A549 (cell line): ENCODE measurements at regions not wholly inside any gene's neighbourhood (a gene's known extent, or its start where the extent isn't known, plus 50 kb on each side); places are given as distances from the start of the nearest gene placed in this dataset.

ENCODE experiments used
- ATAC-seq, 2 experiments: fragments of 200-7000 bp in 1 of 2; fragments of >200 bp in 1 of 2; cut with Nextera tagmentation in 1 of 2; cut with Tn5 transposase in 1 of 2; 3 replicates each; pipeline versions ENCODE4 v1.8.0 to v1.9.1; 2018 to 2020; ENCODE audit warnings: mild to moderate bottlenecking in 1 of 2, moderate library complexity in 1 of 2
- CTCF ChIA-PET: fragments of 300-600 bp; sonication (Branson Sonifier 250); formaldehyde crosslinking; extraction: SDS; loops from one replicate; lab custom pipeline; 2021; ENCODE audit warnings: antibody characterized with exemption, inconsistent platforms; lab: Yijun Ruan, JAX
- POLR2A ChIA-PET: fragments of 350-600 bp; formaldehyde crosslinking; extraction: SDS; loops from one replicate; lab custom pipeline; 2021; ENCODE audit warnings: antibody characterized with exemption, inconsistent platforms; lab: Yijun Ruan, JAX
- DNase-seq, 2 experiments: peaks; one replicate each; pipeline versions ENCODE4 v3.0.0 to v3.0.0-alpha.2; 2011 to 2016; ENCODE audit warnings: low read depth in 1 of 2, low spot score in 1 of 2
- FAIRE-seq: peaks from 2 replicates; lab custom pipeline; 2011; peaks lifted over from hg19 to GRCh38; lab: Jason Lieb, UNC
- H3K27ac ChIP-seq, 2 experiments: fragments of >200 bp; sonication (Bioruptor Twin); formaldehyde crosslinking; 3 replicates each; pipeline ENCODE4 v1.5.1; 2016 to 2017
- H3K4me1 ChIP-seq: fragments of >200 bp; sonication (Bioruptor Twin); formaldehyde crosslinking; 3 replicates; pipeline ENCODE4 v1.6.1; 2016
- H3K4me2 ChIP-seq: fragments of >200 bp; sonication (Bioruptor Twin); formaldehyde crosslinking; 3 replicates; pipeline ENCODE4 v1.6.1; 2016
- H3K4me3 ChIP-seq: fragments of >200 bp; sonication (Bioruptor Twin); formaldehyde crosslinking; 3 replicates; pipeline ENCODE4 v1.5.1; 2016
- H3K9me3 ChIP-seq: fragments of >200 bp; sonication (Bioruptor Twin); formaldehyde crosslinking; 3 replicates; pipeline ENCODE4 v1.6.1; 2016
- BHLHE40 ChIP-seq: IDR thresholded peaks from 2 replicates; pipeline ENCODE4 v1.6.1; 2012; ENCODE audit warnings: low read depth, low read length, inconsistent platforms
- CBX8 ChIP-seq: fragments of 200-600 bp; sonication (generic); IDR thresholded peaks from 2 replicates; pipeline ENCODE4 v1.6.1; 2016
- CEBPB ChIP-seq, 2 experiments: fragments of >200 bp in 1 of 2; sonication (Bioruptor Twin) in 1 of 2; formaldehyde crosslinking in 1 of 2; IDR thresholded peaks; 2 replicates each; pipeline ENCODE4 v1.6.1; 2012 to 2016
- CHD2 ChIP-seq: fragments of 150-350 bp; IDR thresholded peaks from 2 replicates; pipeline ENCODE4 v1.6.1; 2014; ENCODE audit warnings: low read length; ENCODE audit not compliant: partially characterized antibody
- EHF ChIP-seq: fragments of 250-450 bp; sonication (Bioruptor Pico); IDR thresholded peaks from 2 replicates; pipeline ENCODE4 v1.5.0; 2020; ENCODE audit warnings: mild to moderate bottlenecking
- EHMT2 ChIP-seq: fragments of 200-600 bp; sonication (generic); IDR thresholded peaks from 2 replicates; pipeline ENCODE4 v1.6.1; 2016; ENCODE audit warnings: antibody characterized with exemption, low read depth, mild to moderate bottlenecking, moderate library complexity
- FOSL2 ChIP-seq, 2 experiments: fragments of 450-650 bp in 1 of 2; fragments of >200 bp in 1 of 2; sonication (Bioruptor Twin) in 1 of 2; formaldehyde crosslinking; IDR thresholded peaks; 2 replicates each; pipeline versions ENCODE4 v1.5.0 to v1.6.1; 2016 to 2020; ENCODE audit warnings: mild to moderate bottlenecking in 1 of 2, moderate library complexity in 1 of 2
- HOXA7 ChIP-seq: fragments of 250-450 bp; sonication (Bioruptor Pico); IDR thresholded peaks from 2 replicates; pipeline ENCODE4 v1.5.0; 2020; ENCODE audit warnings: mild to moderate bottlenecking, moderate library complexity
- HOXB5 ChIP-seq: fragments of 250-450 bp; sonication (Bioruptor Pico); IDR thresholded peaks from 2 replicates; pipeline ENCODE4 v1.5.0; 2020; ENCODE audit warnings: mild to moderate bottlenecking, moderate library complexity
- JUNB ChIP-seq: fragments of >200 bp; sonication (Bioruptor Twin); formaldehyde crosslinking; IDR thresholded peaks from 2 replicates; pipeline ENCODE4 v1.6.1; 2016
- KDM5A ChIP-seq: fragments of 200-600 bp; sonication (generic); IDR thresholded peaks from 2 replicates; pipeline ENCODE4 v1.6.1; 2016; ENCODE audit warnings: antibody characterized with exemption, mild to moderate bottlenecking
- MAFK ChIP-seq: fragments of 450-650 bp; IDR thresholded peaks from 2 replicates; pipeline ENCODE4 v1.6.1; 2014; ENCODE audit not compliant: partially characterized antibody
- NPAS2 ChIP-seq: fragments of 250-450 bp; sonication (Bioruptor Pico); IDR thresholded peaks from 2 replicates; pipeline ENCODE4 v1.8.0; 2022; ENCODE audit warnings: mild to moderate bottlenecking, moderate library complexity, borderline replicate concordance
- PHF8 ChIP-seq: fragments of 200-600 bp; sonication (generic); IDR thresholded peaks from 2 replicates; pipeline ENCODE4 v1.6.1; 2016; ENCODE audit warnings: low read depth, mild to moderate bottlenecking, antibody characterized with exemption, moderate library complexity, borderline replicate concordance
- POLR2A ChIP-seq: IDR thresholded peaks from 2 replicates; pipeline ENCODE4 v1.6.1; 2012; ENCODE audit warnings: mild to moderate bottlenecking, low read length
- RAD21 ChIP-seq, 2 experiments: fragments of >200 bp in 1 of 2; sonication (Bioruptor Twin) in 1 of 2; formaldehyde crosslinking in 1 of 2; IDR thresholded peaks in 1 of 2; conservative IDR thresholded peaks in 1 of 2; 2 replicates in 1 of 2; 3 replicates in 1 of 2; pipeline ENCODE4 v1.6.1; 2012 to 2018; ENCODE audit warnings: inconsistent platforms in 1 of 2
- RARB ChIP-seq: fragments of 250-450 bp; sonication (Bioruptor Pico); IDR thresholded peaks from 2 replicates; pipeline ENCODE4 v1.8.0; 2021; ENCODE audit warnings: mild to moderate bottlenecking, moderate library complexity
- RFX5 ChIP-seq: fragments of 450-650 bp; IDR thresholded peaks from 2 replicates; pipeline ENCODE4 v1.7.1; 2014; ENCODE audit warnings: antibody characterized with exemption, mild to moderate bottlenecking, moderate library complexity
- SMC3 ChIP-seq: fragments of >200 bp; sonication (Bioruptor Twin); formaldehyde crosslinking; IDR thresholded peaks from 3 replicates; pipeline ENCODE4 v1.6.1; 2018; ENCODE audit warnings: inconsistent platforms
- ZC3H11A ChIP-seq: fragments of 450-650 bp; IDR thresholded peaks from 2 replicates; pipeline ENCODE4 v1.6.1; 2014; ENCODE audit warnings: antibody characterized with exemption, mild to moderate bottlenecking
- ZSCAN20 ChIP-seq: fragments of 250-450 bp; sonication (Bioruptor Pico); IDR thresholded peaks from 2 replicates; pipeline ENCODE4 v1.8.0; 2022; ENCODE audit warnings: mild to moderate bottlenecking, moderate library complexity
- WGBS: methylation state at CpG from one replicate; pipeline ENCODE4 v1.1.6; 2017; ENCODE audit errors: missing lambda C conversion rate; 5-methylcytosine and 5-hydroxymethylcytosine counted together
- TF ChIP-seq, protein P1 (sequence below): fragments of 200-600 bp; sonication (generic); IDR thresholded peaks from 2 replicates; pipeline ENCODE4 v1.6.1; 2016; ENCODE audit warnings: antibody characterized with exemption, mild to moderate bottlenecking, moderate library complexity
- TF ChIP-seq, protein P2 (sequence below): fragments of >200 bp; sonication (Bioruptor Twin); formaldehyde crosslinking; IDR thresholded peaks from 2 replicates; pipeline ENCODE4 v1.6.1; 2016
- TF ChIP-seq, protein P3 (sequence below): IDR thresholded peaks from 2 replicates; pipeline ENCODE4 v1.6.1; 2012; ENCODE audit warnings: low read depth, borderline replicate concordance
- TF ChIP-seq, protein P4 (sequence below): fragments of >200 bp; sonication (Bioruptor Twin); formaldehyde crosslinking; IDR thresholded peaks from 3 replicates; pipeline ENCODE4 v1.6.1; 2016

DNA sequence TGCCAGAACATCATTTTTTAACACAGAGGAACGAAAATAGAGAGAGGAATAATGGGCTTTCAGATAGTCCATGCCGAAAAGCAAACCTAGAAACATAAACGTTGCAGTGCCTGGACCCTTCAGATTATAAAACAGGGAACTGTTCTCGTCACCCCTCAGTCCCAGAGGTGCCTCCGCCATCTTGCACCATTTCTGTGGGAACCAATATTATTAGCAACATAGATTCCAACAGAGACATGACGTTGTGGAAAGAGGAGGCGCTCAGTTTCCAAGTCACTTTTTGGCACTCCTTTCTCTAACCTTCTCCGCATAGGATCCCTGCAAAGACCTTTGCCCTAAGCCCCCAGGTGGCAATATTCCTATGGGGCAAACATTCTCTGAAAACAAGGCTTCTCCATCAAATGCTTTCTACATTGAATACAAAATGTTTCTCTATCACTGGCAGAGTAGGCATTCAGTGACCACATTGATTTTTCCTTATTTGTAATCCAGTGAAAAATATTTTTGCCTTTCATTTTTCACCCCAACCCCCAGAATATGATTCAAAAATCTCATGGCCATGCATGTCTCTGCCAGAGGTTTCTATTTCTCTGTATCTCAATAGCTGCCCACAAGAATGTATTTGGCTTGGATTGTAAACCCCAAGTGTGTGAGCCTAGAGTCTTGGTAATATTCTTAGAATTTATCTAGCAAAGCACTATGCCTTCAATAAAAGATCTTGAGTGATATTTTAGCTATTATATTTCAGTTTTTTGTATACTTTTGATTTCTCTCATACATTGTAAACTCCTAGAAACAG is 500.8 kb upstream of the WWC1 start:
- no peaks in the 10 kb centered on the region for H3K9me3 ChIP-seq
- CTCF ChIA-PET = no interaction called here
- TF ChIP-seq RAD21 (conservative IDR thresholded peaks at IDR 0.05 in 1 of 2, IDR thresholded peaks at IDR 0.05 in 1 of 2) = no peak
- TF ChIP-seq, protein P1, sequence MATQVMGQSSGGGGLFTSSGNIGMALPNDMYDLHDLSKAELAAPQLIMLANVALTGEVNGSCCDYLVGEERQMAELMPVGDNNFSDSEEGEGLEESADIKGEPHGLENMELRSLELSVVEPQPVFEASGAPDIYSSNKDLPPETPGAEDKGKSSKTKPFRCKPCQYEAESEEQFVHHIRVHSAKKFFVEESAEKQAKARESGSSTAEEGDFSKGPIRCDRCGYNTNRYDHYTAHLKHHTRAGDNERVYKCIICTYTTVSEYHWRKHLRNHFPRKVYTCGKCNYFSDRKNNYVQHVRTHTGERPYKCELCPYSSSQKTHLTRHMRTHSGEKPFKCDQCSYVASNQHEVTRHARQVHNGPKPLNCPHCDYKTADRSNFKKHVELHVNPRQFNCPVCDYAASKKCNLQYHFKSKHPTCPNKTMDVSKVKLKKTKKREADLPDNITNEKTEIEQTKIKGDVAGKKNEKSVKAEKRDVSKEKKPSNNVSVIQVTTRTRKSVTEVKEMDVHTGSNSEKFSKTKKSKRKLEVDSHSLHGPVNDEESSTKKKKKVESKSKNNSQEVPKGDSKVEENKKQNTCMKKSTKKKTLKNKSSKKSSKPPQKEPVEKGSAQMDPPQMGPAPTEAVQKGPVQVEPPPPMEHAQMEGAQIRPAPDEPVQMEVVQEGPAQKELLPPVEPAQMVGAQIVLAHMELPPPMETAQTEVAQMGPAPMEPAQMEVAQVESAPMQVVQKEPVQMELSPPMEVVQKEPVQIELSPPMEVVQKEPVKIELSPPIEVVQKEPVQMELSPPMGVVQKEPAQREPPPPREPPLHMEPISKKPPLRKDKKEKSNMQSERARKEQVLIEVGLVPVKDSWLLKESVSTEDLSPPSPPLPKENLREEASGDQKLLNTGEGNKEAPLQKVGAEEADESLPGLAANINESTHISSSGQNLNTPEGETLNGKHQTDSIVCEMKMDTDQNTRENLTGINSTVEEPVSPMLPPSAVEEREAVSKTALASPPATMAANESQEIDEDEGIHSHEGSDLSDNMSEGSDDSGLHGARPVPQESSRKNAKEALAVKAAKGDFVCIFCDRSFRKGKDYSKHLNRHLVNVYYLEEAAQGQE = no peak
- TF ChIP-seq PHF8 = no peak
- TF ChIP-seq, protein P2, sequence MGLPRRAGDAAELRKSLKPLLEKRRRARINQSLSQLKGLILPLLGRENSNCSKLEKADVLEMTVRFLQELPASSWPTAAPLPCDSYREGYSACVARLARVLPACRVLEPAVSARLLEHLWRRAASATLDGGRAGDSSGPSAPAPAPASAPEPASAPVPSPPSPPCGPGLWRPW = no peak
- TF ChIP-seq, all 56 proteins: peak for 0
- FAIRE-seq (no peak), DNase-seq (no peak), ATAC-seq (no peak)
- Histone ChIP-seq H3K4me1 (no peaks in the 10 kb centered on the region), H3K4me2 (no peak overlapping the region), H3K4me3 (no peak overlapping the region), H3K27ac (no peak overlapping the region)
- WGBS = 40% methylated on average over 8 of the region's 8 CpGs
- POLR2A ChIA-PET = interaction anchor here (0.6 kb wide), 1 partner anchor 28 kb away, joined by 3 read pairs; no protein-coding TSS in a partner anchor

DNA sequence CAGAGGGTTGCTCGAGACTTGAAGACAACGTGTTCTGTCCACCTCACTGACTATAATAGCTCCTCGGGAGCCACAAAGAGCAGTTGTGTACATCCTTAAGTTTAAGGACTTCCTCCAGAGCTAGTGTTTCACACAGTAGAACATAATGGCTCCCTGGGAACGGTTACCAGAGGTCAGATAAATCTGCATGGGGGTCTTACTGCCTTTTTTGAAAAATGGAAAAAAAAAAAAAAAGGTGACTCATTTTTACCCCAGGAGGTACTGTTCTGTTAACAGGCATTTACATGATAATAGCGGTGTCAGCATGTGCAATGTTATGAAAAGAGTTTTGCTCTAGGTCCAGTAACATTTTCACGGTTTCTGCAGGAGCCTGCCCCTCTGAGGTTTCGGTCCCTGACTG is 498.9 kb upstream of the WWC1 start:
- FAIRE-seq (no peak), ATAC-seq (no peak), DNase-seq (no peak)
- TF ChIP-seq MAFK (no peak), EHMT2 (no peak), SMC3 (no peak), ZC3H11A (no peak)
- TF ChIP-seq, protein P3, sequence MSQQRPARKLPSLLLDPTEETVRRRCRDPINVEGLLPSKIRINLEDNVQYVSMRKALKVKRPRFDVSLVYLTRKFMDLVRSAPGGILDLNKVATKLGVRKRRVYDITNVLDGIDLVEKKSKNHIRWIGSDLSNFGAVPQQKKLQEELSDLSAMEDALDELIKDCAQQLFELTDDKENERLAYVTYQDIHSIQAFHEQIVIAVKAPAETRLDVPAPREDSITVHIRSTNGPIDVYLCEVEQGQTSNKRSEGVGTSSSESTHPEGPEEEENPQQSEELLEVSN = no peak
- WGBS = 39% methylated on average over 7 of the region's 7 CpGs
- Histone ChIP-seq H3K4me2 (no peak overlapping the region), H3K4me3 (no peak overlapping the region), H3K4me1 (no peaks in the 10 kb centered on the region), H3K27ac (no peak overlapping the region), H3K9me3 (no peaks in the 10 kb centered on the region)
- CTCF ChIA-PET = interaction anchor here (0.9 to 1.4 kb wide), 3 partner anchors 9 to 47 kb away, joined by 3 to 6 read pairs (median 3); no protein-coding TSS in a partner anchor
- POLR2A ChIA-PET = no interaction called here

DNA sequence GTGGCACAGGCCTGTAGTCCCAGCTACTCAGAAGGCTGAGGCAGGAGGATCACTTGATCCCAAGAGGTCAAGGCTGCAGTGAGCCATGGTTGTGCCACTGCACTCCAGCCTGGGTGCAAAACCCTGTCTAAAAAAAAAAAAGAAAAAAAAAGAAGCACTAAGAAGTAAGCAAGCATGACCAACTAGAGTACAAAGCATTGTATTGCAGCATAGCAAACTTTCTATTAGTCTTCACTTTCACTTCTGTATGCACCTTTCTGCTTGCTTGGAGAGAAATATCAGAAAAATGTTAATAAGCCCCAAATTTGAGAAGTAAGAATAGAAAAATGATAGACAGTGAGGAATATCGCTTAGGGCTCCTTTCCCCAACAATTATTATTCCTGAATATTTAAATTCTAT is 497.7 kb upstream of the WWC1 start:
- ATAC-seq (no peak), FAIRE-seq (no peak), DNase-seq (no peak)
- POLR2A ChIA-PET = no interaction called here
- Histone ChIP-seq H3K27ac (no peak overlapping the region), H3K4me1 (no peaks in the 10 kb centered on the region), H3K9me3 (no peaks in the 10 kb centered on the region), H3K4me2 (no peak overlapping the region), H3K4me3 (no peak overlapping the region)
- CTCF ChIA-PET = no interaction called here
- WGBS = 10% methylated on average over 1 of the region's 1 CpG
- TF ChIP-seq RAD21 (conservative IDR thresholded peaks at IDR 0.05 in 1 of 2, IDR thresholded peaks at IDR 0.05 in 1 of 2) = no peak
- no peak for TF ChIP-seq KDM5A
- TF ChIP-seq CBX8 = no peak
- TF ChIP-seq EHF (CRISPR knock-in tag) = no peak
- no peak for TF ChIP-seq POLR2A
- no peak for TF ChIP-seq FOSL2 (IDR thresholded peaks at IDR 0.05)
- no peak for TF ChIP-seq FOSL2 (CRISPR knock-in tag; IDR thresholded peaks at IDR 0.05)
- TF ChIP-seq, protein P4, sequence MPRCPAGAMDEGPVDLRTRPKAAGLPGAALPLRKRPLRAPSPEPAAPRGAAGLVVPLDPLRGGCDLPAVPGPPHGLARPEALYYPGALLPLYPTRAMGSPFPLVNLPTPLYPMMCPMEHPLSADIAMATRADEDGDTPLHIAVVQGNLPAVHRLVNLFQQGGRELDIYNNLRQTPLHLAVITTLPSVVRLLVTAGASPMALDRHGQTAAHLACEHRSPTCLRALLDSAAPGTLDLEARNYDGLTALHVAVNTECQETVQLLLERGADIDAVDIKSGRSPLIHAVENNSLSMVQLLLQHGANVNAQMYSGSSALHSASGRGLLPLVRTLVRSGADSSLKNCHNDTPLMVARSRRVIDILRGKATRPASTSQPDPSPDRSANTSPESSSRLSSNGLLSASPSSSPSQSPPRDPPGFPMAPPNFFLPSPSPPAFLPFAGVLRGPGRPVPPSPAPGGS = no peak
- no peak for TF ChIP-seq BHLHE40
- no peak for TF ChIP-seq RARB (CRISPR knock-in tag)
- TF ChIP-seq NPAS2 (CRISPR knock-in tag) = no peak
- TF ChIP-seq RFX5 = no peak
- TF ChIP-seq CEBPB (IDR thresholded peaks at IDR 0.05) = no peak
- TF ChIP-seq JUNB = no peak
- no peak for TF ChIP-seq HOXB5 (CRISPR knock-in tag)
- TF ChIP-seq, protein P1 = no peak
- TF ChIP-seq HOXA7 (CRISPR knock-in tag) = no peak
- no peak for TF ChIP-seq CHD2
- no peak for TF ChIP-seq ZSCAN20 (CRISPR knock-in tag)
